GM18505 (cell line): ENCODE measurements at regions not wholly inside any gene's neighbourhood (a gene's known extent, or its start where the extent isn't known, plus 50 kb on each side); places are given as distances from the start of the nearest gene placed in this dataset.

Experiments
- ATAC-seq: cut with Tn5 transposase; IDR thresholded peaks from one replicate; pipeline ENCODE4 v1.9.1; 2021; ENCODE audit not compliant: unreplicated experiment
- POLR2A ChIP-seq: IDR thresholded peaks from 4 replicates; pipeline ENCODE4 v1.6.1; 2011; ENCODE audit warnings: borderline replicate concordance; ENCODE audit not compliant: insufficient read depth, insufficient read length; ENCODE audit errors: extremely low read depth

DNA sequence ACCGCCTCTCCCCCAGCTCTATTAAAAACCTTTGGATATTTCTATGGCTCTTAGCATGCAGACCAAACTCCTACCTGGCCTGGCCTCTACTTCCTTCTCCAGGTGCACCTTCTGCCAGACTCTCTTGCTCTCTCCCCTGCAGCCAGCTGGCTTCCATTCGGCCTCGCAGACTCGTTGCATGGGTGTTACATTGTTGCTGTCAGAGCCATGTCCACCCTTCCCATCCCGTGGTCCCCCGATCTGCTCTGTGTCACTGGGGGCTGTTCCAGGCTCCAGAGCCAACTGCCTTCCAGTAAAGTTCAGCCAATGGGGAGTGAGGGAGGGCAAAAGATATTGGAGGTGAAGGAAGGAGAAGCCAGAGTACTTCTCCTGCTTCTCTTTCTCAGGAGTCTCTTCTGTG lies 112.5 kb upstream of the LGALSL start:
- ATAC-seq: no peak
- no peak for TF ChIP-seq POLR2A

DNA sequence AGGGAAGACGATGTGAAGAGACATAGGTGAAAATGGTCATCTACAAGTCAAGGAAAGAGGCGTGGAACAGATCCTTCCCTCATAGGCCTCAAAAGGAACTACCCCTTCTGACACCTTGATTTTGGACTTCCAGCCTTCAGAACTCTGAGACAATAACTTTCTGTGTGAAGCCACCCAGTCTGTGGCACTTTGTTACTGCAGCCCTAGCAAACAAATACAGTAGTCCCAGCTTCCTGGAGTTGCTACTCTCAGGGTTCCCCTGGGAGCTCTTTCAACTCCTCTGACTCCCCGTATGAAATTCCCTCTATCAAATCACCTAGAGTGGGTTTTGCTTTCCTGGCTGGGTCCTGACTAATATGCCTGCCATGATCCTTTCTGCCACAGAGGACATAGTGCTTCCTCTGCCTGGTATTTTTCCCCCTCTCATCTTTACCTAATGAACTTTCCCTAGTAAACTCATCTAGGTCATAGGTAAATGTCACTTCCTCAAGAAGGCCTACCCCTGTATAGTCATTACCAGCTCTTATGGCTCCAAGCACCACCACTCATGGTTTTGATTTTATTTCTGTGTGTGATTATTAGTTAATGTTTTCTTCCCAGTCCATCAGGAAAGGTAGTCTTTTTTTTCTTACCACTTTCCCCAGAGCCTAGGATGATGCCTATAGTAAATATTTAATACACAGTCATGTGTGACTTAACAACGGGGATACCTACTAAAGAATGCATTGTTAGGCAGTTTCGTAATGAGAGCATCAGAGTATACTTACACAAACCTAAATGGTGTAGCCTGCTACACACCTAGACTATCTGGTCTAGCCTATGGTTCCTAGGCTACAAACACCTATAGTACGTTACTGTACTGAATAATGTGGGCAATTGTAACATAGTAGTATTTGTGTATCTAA lies 111.5 kb upstream of the LGALSL start:
- no peak for ATAC-seq
- no peak for TF ChIP-seq POLR2A

DNA sequence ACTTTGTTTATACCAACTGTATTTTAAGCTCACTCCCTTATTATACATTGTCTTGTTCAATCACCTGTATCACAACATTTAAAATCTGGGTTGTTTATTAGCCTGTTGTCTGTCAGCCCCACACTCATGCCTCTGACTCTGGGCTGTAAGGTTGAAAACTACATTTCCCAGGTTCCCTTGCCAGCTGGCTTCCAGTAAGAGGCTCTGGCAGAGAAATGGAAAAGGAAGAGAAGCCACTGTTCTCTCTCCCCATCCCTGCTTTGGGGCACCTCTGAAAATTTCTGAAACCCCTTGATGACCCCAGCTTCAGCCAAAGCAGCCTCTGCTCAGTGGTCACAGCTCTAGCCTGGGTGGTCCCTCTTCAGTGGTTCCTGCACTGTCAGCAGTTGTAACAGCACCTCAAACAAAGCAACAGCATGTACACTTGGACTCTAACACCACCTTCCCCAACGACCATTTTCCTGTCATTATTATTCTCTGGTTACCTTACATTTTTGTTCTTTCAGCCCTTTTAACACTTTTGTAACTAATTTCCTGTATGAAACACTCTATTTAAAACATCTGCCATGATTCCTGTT lies 108.9 kb upstream of the LGALSL start:
- no peak for ATAC-seq

DNA sequence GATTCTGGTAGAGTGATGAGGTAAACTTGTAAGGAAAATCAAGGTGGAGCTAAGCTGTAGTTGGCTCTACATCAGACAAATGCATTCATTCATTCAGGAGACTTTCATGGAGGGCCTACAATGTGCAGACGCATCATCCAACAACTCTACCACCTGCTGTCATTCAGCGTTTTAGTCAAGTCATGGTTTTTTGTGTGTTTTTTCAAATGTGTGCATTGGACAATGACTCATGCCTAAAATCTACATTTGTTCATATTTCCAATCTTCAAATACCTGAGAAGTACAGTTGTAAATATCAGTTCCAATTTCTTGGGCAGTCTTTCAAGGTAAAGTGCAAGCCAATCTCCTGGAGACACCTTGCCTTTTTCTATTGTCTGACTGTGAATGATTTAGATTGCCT lies 108.0 kb upstream of the LGALSL start:
- no peak for ATAC-seq
- no peak for TF ChIP-seq POLR2A

More for the DNA sequence above, 108.9 kb upstream of the LGALSL start:
- TF ChIP-seq POLR2A: no peak

DNA sequence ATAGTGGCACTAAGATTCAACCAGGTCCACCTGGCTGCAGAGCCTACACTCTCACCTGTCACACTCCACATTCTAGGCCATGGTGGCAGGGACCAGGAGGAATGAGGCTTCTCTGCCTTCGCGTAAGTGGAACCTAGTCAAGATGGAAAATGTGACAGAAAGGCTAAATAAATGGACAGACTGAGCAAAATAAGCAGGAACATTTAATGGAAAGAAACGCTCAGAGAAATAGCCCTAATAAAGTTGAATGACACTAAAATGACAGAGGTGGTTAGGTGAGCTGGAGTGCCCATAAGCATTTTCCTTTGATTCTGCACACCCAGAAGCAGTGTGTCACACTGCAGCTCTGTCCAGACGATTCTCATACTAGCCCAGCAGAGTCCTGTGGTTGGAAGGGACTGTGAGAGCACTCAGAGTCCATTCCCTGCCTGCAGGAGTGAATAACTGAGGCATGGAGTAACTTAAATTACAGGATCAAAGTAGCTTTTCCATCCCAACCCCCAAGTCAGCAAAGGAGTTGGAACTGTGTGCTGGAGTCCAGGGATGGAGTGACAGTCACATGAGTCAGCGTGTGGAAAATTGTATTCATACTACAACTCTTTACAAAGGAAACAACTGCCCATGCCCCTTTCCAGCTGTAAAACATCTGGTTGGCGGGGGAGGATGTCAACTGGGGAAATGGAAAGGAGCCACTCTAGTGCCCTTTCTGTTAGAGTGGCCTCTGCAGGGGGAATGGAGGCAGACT lies 105.4 kb upstream of the LGALSL start:
- no peak for ATAC-seq
- TF ChIP-seq POLR2A: no peak

DNA sequence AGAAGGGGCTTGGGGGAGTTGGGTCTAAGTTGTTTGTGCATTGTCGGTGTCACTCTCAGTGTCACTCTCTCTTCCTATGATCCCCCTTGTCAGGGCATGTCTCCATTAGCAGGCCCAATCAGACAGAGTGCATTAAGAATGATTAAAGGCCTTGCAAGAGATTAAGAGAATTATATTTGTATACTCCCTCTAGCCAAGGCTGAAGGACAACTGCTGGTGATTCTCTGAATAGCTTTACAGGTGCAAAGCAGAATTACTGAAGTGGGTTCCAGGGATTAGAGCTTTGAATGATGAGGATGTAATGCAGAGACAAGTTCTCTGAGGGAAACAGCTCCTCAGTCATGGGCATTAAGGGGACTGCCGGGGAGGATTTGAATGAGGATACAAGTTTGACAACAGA lies 104.8 kb upstream of the LGALSL start:
- no peak for ATAC-seq
- no peak for TF ChIP-seq POLR2A

DNA sequence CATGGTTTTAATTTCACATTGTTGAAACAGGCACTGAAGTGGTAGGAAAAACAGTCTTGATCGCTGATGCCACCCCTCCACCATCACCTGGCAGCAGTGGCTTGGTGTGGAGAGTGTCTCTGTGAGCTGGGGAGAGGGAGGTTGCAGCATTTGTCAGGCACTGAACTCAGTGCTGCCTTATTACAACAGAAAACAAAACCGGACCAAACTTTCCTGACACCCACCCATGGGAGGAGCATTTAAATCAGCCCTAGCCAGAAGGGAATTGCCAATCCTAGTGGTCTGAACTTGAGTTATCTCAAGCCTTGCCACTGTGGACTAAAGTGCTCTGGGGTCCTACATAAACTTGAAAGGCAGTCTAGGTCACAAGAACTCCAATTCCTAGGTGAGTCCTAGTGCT lies 103.0 kb upstream of the LGALSL start:
- no peak for TF ChIP-seq POLR2A

DNA sequence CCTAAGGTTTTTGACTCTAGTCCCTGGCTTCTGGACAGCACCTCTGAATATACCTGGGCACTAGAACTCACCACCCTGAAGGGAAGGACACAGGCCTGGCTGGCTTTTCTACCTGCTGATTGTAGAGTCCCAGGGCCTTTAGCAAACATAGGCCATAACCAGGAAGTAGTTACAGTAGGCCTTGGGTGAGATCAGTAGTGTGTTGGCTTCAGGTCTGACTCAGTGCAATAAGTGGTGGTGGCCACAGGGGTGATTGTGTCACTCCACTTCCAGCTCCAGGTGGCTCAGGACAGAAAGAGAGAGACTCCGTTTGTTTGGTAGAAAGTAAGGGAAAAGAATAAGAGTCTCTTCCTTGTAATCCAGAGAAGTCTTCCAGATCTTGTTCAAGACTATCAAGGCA lies 101.7 kb upstream of the LGALSL start:
- no peak for TF ChIP-seq POLR2A
- no peak for ATAC-seq

More for the DNA sequence above, 103.0 kb upstream of the LGALSL start:
- ATAC-seq: no peak

DNA sequence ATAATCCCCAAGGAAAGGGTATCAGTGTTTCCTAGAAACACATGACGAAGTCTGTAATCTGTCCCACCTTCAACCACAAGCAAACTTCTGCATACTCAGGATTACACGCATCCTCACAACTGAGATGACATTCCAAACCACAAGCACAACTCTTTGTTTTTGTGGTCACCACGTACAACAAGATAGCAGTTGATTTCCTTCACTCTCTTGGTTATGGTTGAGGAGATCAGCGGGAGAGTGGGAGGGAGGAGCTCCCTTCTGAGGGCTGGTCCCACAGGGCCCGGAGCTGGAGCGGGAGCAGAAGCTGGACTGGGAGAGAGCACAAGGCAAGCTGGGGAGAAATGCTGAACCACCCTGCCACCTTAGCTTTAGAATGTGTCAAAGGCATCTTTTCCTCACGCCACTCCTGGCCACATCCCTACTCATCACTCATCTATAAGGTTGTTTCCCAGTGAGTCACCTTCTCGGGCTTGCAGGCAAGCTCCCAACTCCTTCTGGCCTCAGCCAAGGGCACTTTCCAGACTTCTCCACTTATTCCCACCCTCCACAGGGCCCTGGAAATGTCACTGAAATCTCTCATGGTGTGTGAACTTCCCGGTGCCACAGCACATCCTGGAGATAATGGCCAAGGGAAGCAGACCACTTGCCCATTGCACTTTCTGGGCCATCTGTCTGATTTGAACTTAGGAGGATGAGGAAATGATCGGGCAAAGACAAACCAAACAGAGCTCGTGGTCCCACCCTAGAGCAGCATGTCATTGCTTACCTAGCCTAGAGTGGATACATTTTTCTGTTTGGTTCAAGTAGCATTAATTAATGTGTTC lies 98.9 kb upstream of the LGALSL start:
- TF ChIP-seq POLR2A: no peak
- no peak for ATAC-seq

DNA sequence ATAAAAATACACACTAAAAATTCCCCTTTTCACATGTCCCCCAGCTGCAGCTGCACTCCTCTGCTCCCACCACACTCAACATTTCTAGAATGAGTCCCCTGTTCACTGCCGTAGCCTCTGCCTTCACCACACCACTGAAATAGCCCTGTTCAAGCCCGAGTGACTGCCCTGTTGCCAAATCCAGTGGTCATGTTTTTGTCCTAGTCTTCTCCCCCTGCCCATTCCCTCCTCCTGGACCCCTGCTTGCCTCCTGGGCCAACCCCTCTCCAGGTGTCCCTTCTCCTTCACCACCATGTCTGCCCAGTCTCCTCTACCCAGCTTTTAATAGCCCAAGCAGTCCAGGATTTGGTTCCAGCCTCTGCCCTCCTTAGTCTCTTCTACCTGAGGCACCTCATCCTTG lies 97.1 kb upstream of the LGALSL start:
- TF ChIP-seq POLR2A: no peak
- no peak for ATAC-seq

DNA sequence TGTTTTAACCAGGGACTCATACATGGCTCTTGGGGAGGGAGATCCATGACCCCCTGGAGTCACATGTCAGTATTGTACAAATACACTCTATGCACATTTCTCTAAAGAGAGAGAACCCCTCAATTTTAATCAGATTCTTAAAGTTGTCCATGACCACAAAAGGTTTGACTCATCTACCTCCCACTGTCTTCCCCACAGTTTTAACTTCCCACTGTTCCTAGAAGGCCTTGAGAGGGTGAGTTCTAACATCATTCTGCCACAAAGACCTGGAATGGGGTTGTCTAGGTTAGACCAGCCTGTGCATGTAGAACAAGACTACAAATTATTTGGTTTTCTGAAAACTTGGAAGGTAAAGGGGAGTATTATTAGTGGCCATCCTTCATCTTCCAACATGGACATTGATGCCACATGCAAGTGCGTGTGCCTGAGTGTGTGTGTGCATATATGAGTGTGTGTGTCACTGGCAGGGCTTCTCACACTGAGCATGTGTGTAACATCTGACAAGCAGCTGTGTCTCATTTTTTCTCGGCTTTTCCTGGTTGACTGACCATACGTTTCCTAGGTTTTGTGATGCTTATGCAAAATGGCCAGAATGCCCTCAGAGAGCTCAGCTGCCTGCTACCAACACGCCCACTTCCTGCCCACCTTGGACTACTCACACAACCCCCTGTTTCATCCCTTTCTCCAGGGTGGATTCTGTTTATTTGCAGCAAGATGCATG lies 94.6 kb upstream of the LGALSL start:
- no peak for TF ChIP-seq POLR2A
- no peak for ATAC-seq

DNA sequence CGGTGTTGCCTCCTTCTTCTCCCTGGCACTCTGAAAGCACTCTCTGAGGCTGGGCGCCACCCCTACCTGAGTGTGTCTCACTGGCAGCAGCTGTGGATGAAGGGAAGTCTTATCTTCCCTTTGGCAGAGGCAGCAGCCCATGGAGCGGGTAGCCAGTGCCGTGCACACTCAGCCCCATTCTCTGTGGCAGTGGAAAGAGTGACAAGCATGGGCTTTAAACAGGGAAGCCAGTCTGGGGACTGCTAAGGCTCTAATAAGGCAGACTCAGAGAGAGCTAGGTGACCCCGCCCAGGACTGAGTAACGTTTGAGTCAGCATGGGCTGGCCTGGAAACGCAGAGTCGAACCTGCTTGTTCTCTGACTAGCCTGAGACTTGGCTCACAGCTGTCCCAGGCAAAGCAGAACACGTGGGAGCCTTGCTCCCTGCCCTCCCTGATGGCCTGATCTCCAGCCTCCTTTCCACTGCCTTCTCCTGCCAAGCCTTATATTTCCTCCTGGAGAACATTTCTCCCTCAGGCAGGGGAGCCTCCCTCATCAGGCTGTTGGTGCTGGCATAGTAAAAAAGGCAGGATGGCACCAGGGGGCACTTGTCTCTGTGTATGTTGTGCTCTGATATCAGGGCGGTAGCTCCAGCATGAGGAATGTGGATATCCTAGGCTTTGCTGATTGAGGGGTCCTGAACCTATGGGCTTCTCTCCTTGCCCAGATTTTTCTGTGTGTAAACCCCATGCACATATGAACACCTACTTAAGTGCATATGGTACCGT lies 93.9 kb upstream of the LGALSL start:
- no peak for ATAC-seq
- no peak for TF ChIP-seq POLR2A
